Right lobe of liver (tissue), 4 donors: ENCODE measurements at regions not wholly inside any gene's neighbourhood (a gene's known extent, or its start where the extent isn't known, plus 50 kb on each side); places are given as distances from the start of the nearest gene placed in this dataset.

ENCODE experiments used
- POLR2A ChIP-seq: fragments of 450-650 bp; IDR thresholded peaks from one replicate; pipeline ENCODE4 v1.6.1; 2017; ENCODE audit warnings: antibody characterized with exemption, mild to moderate bottlenecking
- TF ChIP-seq, protein P1 (sequence below), 4 donors: fragments of 200-600 bp in 3 of 4; fragments of 450-650 bp in 1 of 4; IDR thresholded peaks; one replicate each; pipeline versions ENCODE4 v1.5.1 to v1.8.0; 2016 to 2022; ENCODE audit warnings: antibody characterized with exemption in 4 of 4, mild to moderate bottlenecking in 2 of 4
- donor health status: DM: no; HTN: no; CAD: no.
- donor health status: DM: no; HTN: no; CAD: no.
- donor health status: DM: no; HTN: yes; CAD: no.

DNA sequence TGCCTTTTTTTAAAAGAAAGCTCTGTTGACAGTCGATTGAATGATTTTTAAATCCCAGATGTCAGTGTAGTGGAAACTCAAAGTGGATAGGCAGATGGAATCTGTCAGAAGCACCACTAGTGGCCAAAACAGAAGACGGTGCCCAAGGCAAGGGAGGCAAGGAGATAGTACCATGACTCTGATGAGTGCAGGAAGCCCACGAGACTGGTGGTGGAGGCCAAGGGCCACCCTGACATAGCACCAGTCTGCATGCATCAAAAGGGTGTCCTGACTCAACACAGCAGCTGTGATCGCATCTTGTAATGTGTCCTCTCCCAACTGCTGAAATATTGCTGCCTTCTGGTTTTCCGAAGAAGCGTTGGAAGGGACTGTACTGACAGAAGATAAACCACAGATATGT is 124.1 kb upstream of the PAPPA2 start:
- TF ChIP-seq, protein P1, sequence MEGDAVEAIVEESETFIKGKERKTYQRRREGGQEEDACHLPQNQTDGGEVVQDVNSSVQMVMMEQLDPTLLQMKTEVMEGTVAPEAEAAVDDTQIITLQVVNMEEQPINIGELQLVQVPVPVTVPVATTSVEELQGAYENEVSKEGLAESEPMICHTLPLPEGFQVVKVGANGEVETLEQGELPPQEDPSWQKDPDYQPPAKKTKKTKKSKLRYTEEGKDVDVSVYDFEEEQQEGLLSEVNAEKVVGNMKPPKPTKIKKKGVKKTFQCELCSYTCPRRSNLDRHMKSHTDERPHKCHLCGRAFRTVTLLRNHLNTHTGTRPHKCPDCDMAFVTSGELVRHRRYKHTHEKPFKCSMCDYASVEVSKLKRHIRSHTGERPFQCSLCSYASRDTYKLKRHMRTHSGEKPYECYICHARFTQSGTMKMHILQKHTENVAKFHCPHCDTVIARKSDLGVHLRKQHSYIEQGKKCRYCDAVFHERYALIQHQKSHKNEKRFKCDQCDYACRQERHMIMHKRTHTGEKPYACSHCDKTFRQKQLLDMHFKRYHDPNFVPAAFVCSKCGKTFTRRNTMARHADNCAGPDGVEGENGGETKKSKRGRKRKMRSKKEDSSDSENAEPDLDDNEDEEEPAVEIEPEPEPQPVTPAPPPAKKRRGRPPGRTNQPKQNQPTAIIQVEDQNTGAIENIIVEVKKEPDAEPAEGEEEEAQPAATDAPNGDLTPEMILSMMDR (IDR thresholded peaks at IDR 0.05): no peak
- TF ChIP-seq POLR2A: no peak
